Ammon's horn (tissue), 1 donor: ENCODE measurements at regions not wholly inside any gene's neighbourhood (a gene's known extent, or its start where the extent isn't known, plus 50 kb on each side); places are given as distances from the start of the nearest gene placed in this dataset.

Source experiments
- DNase-seq: peaks from one replicate; pipeline ENCODE4 v3.0.0-alpha.2; 2016; ENCODE audit warnings: low spot score

DNA sequence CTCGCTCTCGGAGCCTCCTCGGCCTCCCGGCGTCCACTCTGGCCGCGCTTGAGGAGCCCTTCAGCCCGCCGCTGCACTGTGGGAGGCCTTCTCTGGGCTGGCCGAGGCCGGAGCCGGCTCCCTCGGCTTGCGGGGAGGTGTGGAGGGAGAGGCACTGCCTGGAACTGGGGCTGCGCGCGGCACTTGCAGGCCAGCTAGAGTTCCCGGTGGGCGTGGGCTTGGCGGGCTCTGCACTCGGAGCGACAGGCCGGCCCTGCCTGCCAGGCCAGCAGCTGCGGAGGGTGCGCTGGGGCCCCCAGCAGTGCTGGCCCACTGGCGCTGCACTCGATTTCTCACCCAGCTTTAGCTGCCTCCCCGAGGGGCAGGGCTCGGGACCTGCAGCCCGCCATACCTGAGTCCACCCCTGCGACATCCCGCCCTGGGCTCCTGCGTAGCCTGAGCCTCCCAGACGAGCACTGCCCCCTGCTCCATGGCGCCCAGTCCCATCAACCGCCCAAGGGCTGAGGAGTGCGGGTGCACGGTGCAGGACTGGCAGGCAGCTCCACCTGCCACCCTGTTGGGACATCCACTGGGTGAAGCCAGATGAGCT is 765.0 kb downstream of the IGSF11 start:
- no peak for DNase-seq

DNA sequence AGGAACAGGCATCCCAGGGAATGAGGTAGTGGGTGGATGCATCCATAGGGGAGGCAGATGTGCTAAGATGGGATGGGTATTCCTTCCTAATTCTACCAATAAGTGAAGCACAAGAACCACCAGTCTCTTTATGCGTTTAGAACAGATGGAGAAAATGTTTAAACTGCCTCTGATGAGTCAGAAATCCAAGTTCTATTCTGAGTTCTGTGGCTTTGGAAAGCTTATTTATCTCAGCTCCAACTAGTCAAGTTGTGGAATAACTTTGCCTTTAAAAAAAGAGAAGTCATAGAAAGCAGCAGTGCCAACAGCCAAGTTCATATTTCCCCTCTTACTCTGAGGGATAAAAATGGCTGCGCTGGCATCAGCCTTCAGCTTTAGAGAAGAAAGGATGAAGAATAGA is 761.7 kb downstream of the IGSF11 start:
- peak; percentile 5 for DNase-seq

DNA sequence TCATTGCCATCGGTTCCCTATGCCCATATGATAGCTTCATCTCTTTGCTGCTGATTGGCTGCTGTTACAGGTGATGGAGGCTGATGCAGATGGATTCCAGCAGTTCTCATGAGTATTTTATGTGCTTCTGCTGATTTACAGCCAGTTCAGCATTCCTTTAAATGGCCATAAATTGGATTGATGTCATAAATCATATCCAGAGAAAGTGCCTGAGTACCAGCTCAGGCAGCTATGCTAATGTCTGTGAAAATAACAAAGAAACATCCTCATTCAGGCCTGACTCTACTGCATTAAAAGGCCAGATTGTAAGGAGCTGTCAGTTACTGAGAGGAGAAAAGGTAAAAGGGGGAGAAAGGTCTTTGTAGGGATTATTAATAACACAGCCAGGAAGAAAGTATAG is 756.8 kb downstream of the IGSF11 start:
- no peak for DNase-seq

DNA sequence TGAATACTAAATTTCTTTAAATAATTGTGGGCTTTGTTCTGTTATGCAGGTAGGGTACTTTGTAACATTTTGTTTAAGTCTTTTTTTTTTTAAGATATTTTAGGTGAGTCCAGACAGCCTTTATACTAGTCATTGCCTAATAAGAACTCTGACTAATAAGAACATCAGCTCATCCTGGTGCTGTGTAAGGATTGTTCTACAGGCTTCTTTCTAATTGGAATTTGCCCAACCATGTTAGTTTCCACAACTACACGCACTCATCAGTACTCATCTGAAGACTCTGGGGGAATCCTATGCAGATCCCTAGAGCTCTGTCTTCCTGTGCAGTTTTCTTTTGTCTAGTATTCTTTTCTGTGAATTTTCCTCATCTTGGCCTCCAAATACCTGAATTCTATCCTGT is 741.8 kb downstream of the IGSF11 start:
- DNase-seq: no peak

DNA sequence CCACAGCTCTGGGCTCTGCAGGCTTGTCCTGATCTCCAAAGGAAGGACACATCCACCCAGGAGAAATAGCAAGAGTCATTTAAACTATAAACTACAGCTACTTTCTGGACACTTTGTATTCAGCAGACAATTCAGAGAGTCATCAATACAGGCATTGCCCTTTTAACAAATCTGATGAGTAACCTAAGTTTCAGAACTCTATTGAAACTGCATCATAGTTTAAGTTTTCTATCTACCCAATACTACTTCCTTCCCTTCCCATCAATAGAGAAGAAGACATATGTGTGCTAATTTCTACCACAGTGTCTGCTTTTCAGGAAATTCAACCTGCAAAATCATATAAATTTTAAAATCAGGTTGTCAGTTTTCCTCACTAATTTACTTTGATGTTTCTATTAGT is 736.5 kb downstream of the IGSF11 start:
- DNase-seq: no peak

DNA sequence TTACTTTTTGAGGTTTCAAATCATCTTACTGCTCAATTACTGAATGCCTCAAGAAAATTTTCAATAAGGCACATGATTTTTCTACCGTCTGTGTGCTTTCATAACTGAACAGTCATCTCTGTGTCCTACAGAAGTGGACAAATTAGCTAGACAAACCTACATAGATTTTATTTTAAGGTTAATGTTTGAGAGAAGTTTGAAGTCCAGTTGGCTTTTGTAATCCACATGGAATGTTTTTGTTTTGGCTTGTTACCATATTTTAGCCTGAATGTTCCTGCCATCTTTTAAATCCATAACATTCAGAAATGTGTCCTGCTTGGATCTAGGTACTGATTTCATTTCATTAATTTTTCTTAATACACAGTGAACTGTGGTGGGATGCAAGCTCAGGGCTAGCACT is 730.1 kb downstream of the IGSF11 start:
- no peak for DNase-seq

DNA sequence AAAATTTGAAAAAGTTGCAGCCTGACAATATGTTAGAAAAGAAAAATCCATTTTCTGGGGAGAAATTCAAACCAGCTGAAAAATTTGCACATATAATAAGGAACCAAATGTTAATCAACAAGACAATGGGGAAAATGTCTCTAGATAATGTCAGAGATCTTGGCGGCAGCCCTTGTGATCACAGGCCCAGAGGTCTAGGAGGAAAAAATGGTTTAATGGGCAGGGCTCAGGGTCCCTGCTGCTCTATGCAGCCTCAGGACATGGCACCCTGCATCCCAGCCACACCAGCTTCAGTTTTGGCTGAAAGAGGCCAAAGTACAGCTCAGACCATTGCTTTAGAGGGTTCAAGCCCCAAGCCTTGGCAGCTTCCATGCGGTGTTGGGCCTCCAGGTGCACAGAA is 701.9 kb downstream of the IGSF11 start:
- no peak for DNase-seq

DNA sequence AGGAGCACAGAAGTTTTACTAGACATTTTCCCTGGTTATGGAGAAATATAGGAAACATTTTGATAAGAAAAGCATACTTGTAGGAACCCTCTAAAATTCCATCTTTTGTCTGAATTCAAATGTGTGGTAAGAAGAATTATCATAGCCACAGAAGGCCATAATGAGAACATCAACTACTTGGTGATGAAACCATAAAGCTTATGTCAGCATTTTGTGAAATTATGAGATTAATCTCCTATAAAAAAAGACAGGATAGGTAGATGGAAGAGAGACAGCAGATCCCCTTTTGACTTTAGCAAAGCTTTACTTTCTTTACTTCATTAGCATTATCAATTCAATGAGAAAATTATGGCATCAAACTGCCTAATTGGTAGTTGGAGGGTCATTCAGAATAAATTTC is 697.0 kb downstream of the IGSF11 start:
- no peak for DNase-seq

DNA sequence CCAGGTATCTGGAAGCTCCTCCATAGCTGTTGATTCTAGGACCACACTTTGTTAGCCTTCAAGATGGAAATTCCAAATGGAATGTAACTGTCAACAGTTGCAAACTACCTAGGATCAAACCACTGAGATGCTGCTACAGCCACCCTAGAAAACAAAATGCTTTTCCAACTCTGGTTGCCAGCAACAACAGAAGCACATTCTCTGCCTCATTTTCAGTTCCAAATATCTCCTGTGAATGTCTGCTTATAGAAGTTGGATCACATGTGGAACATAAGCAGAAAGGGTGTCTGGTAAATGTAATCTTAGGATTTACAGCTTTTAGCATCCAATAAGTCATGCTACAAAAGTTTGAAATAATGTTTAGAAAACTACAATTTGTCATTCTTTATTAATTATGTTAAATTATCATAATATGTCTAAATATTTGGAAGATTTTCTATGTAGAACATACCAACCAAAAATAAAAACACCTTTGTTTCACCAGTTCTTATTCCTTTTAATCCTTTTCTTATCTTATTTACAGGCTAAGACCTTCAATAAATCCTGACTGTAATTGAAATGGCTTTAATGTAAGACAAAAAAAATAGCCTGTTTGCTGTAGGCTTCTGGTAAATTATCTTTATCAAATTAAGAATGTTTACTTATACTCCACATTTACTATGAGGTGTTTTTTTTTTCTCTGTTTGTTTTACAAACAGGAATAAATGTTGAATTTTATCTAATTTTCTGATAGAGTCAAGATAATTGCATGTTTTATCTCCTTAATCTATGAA is 687.1 kb downstream of the IGSF11 start:
- no peak for DNase-seq

DNA sequence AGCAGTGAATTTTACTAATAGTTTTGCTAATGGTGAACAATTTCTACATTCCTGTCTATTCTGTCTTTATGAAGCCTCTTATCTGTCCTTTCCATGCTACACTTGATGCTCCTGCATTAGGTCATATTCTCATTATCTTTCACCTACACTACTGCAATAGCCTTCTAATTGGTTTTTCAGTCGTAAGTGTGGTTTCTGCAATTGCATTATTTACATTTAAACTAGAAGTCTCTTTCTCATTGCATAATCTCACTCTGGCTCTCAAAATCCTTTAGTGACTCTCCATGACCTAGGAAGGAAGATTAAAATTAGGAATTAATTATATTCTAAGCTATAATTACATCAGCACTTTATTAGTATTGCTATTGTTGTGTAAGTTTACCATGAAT is 686.5 kb downstream of the IGSF11 start:
- DNase-seq: no peak

DNA sequence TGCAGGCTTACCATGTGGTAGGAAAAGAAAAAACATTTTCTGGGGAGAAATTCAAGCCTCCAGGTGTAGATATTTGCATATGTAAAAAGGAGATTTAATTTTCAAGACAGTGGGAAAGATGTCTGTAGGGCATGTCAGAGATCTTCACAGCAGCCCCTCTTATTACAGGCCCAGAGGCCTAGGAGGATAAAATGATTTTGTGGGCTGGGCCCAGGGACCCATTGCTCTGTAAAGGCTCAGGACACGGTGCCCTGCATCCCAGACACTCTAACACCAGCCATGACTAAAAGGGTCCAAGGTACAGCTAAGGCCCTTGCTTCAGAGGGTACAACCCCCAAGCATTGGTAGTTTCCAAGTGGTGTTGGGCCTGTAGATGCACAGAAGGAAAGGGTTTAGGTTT is 680.1 kb downstream of the IGSF11 start:
- DNase-seq: no peak

DNA sequence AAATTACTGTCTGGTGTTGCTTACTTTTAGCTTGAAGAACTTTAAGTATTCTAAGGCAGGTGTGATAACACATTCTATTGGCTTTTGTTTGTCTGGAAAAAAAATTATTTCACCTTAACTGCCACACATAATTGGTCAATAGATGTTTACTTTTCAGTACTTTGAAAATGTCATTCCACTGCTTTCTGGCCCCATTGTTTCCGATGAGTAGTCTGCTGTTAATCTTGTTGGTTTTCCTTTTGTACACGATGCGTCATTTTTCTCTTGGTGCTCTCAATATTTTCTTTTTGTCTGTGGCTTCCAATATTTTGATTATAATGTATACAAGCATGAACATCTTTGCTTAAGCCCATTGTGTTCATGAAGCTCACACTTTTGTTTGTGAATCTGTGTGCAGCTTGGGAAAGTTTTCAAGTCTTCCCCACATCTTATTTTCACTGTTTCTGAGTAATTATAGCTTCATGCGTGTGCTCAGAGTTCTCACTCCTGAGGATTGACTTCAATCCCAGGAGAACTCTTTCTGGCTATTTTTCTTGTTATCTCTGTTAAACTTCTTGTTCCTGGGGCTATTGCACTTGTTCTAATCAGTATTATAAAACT is 664.7 kb downstream of the IGSF11 start:
- no peak for DNase-seq

DNA sequence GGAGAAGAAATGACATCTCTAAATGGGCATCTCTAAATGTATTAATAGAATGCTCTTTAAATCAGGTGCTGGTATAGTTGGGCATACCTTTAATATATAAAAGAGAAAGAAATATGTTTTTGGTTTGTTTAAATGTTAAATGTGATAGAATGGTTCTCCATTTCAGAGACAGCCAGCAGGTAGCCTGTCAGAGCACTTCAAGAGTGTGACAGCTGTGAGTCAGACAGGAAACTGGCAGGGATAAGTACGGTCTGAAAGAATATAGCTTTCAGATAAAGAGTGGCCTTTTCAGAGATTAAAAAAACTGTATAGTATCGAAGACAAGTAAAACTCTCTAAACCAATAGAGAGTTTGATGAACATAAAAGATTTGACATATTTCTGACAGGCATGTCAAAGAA is 654.1 kb downstream of the IGSF11 start:
- no peak for DNase-seq

DNA sequence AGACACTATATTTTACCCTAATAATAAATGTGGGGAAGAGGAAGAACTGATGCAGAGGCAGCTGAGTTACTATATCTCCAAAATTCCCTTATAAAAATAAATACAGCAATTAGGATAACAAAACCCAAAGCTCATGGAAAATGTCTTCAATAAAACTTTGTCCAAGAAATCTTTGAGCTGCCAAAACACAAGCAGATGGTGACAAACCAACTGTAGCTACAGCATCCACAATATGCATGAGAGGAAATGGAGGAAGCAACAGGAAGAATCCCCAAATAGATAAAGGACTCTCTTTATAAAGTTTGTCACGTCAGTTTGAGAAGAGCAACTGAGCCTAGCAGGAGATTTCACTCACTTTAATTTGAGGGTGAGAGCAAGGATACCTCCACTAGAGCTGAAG is 638.2 kb downstream of the IGSF11 start:
- DNase-seq: no peak

DNA sequence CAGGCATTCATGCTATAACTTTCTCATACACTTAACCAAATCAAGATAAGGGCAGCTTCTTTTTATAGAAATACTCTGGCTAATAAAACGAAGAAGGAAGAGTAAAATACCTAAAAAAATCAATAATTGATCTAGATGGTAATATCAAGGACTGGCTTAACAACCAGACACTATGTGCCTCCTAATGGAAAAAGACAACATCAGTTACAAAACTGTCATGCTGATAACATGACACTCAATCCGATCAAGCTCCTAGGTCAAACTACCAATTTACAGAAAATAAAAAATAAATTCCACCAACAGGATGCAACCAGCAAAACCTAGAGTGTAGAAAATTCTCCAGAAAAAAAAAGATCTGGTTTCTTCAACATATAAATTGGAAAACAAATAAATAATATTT is 634.6 kb downstream of the IGSF11 start:
- no peak for DNase-seq

DNA sequence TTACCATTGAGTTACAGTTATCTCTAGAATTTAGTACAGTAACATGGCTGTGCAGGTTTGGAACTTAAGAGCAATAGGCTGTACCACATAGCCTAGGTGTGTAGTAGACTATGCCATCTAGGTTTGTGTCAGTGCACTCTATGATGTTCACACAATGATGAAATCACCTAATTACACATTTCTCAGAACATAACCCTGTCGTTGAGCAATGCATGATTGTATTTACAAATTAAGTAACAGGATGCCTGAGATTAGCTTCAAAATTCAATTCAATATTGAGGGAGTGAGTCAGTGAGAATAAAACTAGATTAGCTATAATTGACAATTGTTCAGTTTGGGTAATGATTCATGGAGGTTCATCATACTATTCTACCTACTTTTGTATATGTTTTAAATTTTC is 633.8 kb downstream of the IGSF11 start:
- DNase-seq: no peak

DNA sequence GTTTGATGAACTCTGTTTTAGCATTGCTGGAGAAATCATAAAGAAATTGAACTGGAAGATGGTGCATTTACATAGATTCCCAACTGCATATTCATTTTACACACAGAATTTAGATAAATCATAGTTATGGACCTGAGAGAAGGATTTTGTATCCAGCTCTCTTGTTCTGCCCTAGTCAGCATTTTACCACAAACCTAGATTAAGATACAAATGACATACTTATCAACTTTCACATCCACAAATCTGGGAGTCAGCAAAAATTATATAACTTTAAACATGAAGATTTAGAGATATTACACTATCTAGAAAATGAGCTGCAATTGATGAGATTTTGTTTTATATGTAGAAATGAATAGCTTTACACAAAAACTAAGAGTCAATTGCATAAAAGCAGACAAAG is 632.8 kb downstream of the IGSF11 start:
- no peak for DNase-seq

DNA sequence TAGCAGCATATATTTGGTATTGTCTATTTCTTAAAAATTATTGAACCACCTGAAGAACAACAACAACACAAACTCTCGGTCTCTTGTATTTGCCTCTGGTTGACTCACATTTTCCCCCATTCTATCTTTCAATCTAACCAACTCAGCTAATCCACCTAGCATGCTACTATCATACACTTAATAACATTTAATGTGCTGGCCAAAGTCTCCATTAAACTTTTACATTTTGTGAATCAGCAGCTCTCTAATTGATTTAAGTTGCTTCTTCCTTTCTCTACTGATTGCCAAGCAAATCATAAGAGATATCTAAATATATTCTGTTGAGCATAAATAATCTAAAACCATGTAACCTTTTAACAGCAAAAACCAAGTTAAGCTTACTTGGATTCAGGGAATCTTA is 631.7 kb downstream of the IGSF11 start:
- no peak for DNase-seq

DNA sequence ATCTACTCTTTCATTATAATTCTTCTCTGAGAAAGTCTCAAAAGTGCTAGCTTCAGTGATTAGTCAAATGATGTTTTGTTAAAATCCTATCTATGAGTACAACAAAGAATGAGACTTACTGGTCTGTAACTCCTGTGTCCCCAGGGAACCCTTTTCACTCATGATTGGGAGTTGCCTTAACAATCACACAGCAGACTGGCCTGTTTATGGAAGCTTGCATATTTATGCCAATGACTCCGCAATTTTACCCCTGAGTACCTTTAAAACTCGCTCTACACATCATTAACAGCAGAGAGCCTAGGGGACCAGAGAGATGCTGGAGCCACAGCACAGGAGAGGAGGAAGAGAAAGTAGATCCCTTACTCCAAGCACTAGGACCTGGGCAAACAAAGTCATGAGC is 628.1 kb downstream of the IGSF11 start:
- no peak for DNase-seq

DNA sequence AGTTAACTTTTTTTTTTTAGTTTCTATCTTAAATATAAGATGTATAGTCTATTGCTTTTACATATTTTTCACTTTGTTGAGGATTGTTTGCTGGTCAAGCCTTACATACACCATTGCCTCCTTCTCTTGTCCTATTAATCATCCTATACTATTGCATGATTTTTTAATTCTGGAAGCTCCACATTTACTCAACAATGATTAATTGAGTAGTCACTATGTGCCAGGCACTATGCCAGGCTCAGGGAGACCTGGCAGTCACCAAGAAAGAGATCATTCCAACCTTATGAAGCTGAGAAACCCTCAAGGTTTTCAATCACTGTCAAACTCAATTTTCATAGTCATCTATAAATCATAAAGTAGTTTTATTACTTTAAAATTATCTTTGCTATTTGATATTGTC is 626.2 kb downstream of the IGSF11 start:
- DNase-seq: no peak

DNA sequence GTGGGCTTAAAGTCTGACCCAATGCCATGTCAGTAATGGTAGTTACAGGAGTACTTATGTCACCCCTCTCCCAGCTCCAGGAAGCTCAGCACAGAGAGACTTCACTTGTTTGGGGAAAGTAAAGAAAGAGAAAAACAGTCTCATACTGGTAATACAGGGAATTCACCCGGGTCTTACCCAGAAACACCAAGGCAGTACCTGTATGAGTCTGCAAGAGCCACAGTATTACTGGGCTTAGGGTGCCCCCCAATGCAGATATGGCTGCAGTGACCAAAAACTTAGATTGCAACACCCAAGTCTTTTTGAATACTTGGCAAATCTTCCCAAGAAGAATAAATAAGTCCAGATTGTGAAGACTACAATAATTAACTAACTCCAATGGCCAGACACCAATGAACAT is 622.1 kb downstream of the IGSF11 start:
- DNase-seq: no peak

DNA sequence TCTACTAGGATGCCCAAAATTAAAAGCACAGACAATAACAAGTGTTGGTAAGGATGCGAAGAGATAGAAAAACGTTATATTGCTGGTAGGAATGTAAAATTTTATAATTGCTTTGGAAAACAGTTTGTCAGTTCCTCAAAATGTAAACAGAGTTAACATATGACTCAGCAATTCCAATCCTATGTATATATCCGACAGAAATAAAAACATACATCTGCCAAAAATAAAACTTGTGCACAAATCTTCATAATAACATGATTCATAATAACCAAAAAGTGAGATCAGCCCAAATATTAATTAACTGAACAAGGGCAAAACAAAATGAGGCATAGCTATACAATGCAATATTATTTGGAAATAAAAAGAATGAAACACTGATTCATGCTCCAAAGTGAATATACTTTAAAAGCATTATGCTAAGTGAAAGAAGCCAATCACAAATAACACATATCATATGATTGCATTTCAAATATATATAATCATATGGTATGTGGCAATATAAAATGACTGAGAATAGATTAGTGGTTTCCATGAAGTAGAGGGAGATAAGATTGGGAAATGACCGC is 609.3 kb downstream of the IGSF11 start:
- no peak for DNase-seq

DNA sequence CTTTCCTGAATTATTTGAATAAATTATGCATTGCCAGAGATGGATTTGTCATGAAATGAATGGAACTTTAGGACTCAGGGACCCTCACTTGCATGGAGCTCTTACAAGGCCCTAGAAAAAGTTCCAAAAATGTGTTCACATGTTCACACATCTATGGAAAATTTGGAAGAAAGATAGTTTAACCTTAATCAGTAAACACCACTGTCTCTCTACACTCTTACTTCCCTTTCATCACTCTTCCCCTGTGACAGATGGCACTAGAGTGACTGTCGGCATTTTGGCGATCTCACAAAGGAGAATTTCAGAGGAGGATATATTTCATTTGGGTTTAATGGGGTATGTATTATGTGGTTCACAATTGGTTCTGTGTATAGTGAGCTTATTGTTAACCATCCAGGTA is 600.8 kb downstream of the IGSF11 start:
- DNase-seq: no peak
